Suprapubic skin (tissue), 3 donors: ENCODE measurements at regions not wholly inside any gene's neighbourhood (a gene's known extent, or its start where the extent isn't known, plus 50 kb on each side); places are given as distances from the start of the nearest gene placed in this dataset.
"Not testable (repeated sequence)": the region's sequence is repeated elsewhere in the genome, so short reads cannot be mapped to it uniquely, and the experiment has no call there.

Source experiments
- EP300 ChIP-seq: sonication (generic); formaldehyde crosslinking; IDR thresholded peaks from one replicate; pipeline ENCODE4 v1.6.1; 2017; ENCODE audit warnings: antibody characterized with exemption
- POLR2A ChIP-seq, 2 donors: fragments of 450-650 bp; IDR thresholded peaks; one replicate each; pipeline ENCODE4 v1.6.1; 2017; ENCODE audit warnings: antibody characterized with exemption in 2 of 2, mild to moderate bottlenecking in 2 of 2, moderate library complexity in 2 of 2
- TF ChIP-seq, protein P1 (sequence below), 2 donors: fragments of 200-600 bp in 1 of 2; fragments of 450-650 bp in 1 of 2; sonication (generic) in 1 of 2; IDR thresholded peaks; one replicate each; pipeline ENCODE4 v1.5.1; 2016 to 2019; ENCODE audit warnings: antibody characterized with exemption in 2 of 2, mild to moderate bottlenecking in 1 of 2, moderate library complexity in 1 of 2

DNA sequence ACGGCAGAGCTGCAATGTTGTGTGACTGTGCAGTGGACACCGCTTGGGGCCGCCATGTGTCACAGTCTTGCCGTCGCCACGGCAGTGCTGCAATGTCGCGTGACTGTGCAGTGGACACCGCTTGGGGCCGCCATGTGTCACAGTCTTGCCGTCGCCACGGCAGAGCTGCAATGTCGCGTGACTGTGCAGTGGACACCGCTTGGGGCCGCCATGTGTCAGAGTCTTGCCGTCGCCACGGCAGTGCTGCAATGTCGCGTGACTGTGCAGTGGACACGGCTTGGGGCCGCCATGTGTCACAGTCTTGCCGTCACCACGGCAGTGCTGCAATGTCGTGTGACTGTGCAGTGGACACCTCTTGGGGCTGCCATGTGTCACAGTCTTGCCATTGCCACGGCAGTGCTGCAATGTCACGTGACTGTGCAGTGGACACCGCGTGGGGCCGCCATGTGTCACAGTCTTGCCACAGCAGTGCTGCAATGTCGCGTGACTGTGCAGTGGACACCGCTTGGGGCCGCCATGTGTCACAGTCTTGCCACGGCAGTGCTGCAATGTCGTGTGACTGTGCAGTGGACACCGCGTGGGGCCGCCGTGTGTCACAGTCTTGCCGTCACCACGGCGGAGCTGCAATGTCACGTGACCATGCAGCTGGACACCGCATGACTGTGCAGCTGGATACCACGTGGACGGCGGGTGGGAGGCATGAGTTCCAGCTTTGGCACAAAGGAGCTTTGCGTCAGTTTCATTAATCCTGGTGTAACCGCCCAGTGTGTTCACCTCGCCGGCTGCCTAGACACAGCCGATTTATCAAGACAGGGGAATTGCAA, 182.1 kb upstream of the FOXD4L5 start:
- TF ChIP-seq, protein P1, sequence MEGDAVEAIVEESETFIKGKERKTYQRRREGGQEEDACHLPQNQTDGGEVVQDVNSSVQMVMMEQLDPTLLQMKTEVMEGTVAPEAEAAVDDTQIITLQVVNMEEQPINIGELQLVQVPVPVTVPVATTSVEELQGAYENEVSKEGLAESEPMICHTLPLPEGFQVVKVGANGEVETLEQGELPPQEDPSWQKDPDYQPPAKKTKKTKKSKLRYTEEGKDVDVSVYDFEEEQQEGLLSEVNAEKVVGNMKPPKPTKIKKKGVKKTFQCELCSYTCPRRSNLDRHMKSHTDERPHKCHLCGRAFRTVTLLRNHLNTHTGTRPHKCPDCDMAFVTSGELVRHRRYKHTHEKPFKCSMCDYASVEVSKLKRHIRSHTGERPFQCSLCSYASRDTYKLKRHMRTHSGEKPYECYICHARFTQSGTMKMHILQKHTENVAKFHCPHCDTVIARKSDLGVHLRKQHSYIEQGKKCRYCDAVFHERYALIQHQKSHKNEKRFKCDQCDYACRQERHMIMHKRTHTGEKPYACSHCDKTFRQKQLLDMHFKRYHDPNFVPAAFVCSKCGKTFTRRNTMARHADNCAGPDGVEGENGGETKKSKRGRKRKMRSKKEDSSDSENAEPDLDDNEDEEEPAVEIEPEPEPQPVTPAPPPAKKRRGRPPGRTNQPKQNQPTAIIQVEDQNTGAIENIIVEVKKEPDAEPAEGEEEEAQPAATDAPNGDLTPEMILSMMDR (IDR thresholded peaks at IDR 0.05), result not testable (repeated sequence)
- TF ChIP-seq EP300; POLR2A (IDR thresholded peaks at IDR 0.05): not testable (repeated sequence)
